HG02798 (cell line): ENCODE measurements at regions not wholly inside any gene's neighbourhood (a gene's known extent, or its start where the extent isn't known, plus 50 kb on each side); places are given as distances from the start of the nearest gene placed in this dataset.

Source experiments
- ATAC-seq: cut with Tn5 transposase; IDR thresholded peaks from one replicate; pipeline ENCODE4 v1.9.1; 2021; ENCODE audit warnings: mild to moderate bottlenecking; ENCODE audit not compliant: unreplicated experiment, poor library complexity

GRCh38 chr12:125687820-125688219 lies 622.6 kb downstream of the AACS start:
- ATAC-seq, result no peak

GRCh38 chr12:125688223-125688622 lies 623.0 kb downstream of the AACS start:
- ATAC-seq, result no peak

- no peak for ATAC-seq
These were observed 623.6 kb downstream of the AACS start for GRCh38 chr12:125688881-125689280.

DNA sequence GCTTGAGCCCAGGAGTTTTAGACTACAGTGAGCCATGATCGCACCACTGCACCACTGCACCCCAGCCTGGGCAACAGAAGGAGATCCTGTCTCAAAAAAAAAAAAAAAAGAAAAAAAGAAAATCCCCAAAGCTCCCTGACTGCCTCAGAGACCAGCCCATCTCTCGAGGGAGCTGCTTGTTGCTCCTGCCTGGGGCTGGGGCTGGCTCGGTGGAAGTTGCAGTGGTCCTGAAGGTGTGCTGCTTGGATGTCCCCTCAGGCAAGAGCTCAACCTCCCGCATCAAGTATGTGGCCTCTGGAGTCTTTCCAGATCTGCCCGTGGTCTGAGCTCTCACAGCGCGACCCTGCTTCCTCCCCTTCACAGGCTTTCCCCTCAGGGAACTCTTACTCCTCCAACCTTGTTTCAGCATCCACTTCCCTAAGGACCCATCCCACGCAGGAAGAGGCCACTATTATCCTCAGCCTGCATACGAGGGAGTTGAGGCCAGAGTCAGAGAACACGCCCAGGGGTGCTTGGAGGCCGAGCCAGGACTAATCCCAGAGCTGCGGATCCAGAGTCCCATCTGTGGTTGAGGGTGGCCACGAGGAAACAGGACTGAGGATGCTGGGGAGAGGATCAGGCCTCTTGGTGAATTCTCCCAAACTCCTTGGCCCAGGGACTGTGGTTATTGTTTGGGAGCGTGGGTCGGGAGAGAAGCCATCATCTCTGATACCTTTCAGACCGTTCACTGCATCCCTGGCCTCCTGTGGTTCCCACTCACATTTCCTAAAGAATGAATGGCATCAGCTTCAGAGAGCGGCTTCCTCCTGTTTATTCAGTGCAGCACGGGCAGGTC lies 624.6 kb downstream of the AACS start:
- ATAC-seq, result no peak

DNA sequence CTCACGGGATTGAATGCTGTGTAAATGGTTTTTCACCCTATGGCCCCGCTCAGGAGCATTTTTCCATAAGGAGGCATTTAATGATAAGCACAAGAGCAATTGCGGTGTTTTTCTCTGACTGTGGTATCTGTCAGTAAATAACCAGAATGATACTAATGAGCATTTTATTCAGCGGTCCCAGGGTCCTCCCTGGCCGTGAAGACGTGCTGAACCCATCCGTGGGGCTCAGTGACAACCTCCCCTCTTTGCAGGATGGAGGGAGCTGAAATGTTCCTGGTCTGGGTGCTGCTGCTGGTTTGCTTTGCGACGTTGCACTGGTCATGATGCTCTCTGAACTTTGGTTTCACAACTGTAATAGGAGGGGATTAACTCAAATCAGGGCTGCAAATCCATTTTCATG lies 625.6 kb downstream of the AACS start:
- ATAC-seq, result no peak

DNA sequence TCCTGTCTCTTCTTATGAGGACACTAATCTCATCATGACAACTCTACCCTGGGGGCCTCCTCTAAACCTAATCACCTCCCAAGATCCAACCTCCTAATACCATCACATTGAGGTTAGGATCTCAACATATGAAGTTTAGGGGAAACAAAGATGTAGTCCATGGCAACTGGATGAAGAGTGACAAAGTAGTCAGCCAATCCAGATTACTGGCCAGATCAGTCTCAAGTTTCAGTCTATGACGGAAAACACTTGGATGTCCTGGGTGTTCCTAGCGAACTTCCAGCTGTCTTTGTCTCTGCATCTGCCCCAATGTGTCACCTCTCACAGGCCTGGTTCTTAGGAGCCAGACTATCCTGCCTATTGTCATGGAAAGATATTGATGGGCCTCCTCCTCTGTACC lies 630.8 kb downstream of the AACS start:
- ATAC-seq, result no peak

- ATAC-seq, result no peak
These were observed 639.6 kb downstream of the AACS start for GRCh38 chr12:125704803-125705202.

- ATAC-seq, result no peak
These were observed 655.7 kb downstream of the AACS start for GRCh38 chr12:125720961-125721360.

- no peak for ATAC-seq
These were observed 668.9 kb downstream of the AACS start for GRCh38 chr12:125734137-125734536.

- no peak for ATAC-seq
These were observed 673.0 kb downstream of the AACS start for GRCh38 chr12:125738211-125738610.

GRCh38 chr12:125742413-125742812 lies 677.2 kb downstream of the AACS start:
- ATAC-seq, result no peak

GRCh38 chr12:125744201-125744600 lies 679.0 kb downstream of the AACS start:
- no peak for ATAC-seq

DNA sequence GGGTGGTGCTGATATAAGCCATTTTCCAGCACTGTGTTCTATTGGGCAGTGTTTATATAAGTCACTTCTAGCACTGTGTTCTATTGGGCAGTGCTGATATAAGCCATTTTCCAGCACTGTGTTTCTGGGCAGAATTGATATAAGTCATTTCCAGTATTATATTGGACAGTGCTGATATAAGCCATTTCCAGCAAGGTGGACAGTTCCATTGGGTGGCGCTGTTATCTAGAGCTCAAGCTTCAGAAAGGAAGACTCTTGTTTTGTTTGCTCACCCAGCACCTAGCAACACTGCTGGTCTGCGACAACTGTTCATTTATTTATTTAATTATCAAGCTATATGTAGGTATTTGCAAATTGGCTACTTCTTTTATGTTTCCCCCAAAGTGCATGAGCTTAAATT lies 690.3 kb downstream of the AACS start:
- ATAC-seq, result no peak

DNA sequence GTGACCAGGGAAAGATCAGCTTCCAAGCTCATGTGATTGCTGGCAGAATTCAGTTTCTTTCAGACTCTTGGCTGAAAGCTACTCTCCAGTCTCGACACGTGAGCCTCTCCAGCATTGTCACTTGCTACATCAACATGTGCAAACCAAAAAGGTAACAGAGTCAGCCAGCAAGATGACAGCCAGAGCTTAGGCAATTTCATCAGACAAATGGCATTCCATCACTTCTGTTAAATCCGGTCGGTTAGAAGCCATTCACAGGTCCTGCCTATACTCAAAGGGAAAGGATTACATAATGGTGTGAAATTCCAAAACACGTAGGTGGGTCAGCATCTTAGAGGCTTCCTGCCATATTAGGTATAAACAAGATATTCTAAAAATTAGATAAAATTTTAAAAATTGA lies 700.9 kb downstream of the AACS start:
- no peak for ATAC-seq

- ATAC-seq, result no peak
These were observed 707.2 kb downstream of the AACS start for GRCh38 chr12:125772403-125772802.

DNA sequence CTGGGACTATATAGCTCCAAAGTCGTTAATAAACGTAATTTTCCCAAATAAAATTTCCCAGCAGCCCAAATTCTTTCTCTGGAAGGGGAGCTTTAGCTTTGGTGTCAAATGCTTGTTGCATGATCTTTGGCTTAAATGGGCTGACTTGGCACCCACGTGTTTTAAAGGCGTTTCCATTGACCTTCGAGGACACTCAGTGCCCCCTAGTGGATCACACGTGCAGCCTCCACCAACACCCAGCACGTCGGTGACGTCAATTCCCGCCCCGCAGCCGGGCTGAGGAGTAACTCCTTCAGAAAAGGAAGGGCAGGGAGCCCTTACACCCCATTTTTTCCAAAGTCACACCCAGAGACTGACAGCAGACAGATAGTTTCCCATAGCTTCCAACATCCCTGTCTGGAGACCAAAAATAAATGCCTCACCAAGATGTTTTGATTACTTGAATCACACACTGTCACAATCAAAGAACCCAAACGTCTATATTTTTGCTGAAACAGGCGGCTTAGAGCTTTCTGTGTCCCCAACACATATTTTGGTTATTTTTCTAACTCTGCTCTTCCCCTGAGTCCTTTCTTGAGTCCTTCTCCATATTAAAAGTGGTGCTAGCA lies 707.9 kb downstream of the AACS start:
- ATAC-seq, result peak; percentile 85

DNA sequence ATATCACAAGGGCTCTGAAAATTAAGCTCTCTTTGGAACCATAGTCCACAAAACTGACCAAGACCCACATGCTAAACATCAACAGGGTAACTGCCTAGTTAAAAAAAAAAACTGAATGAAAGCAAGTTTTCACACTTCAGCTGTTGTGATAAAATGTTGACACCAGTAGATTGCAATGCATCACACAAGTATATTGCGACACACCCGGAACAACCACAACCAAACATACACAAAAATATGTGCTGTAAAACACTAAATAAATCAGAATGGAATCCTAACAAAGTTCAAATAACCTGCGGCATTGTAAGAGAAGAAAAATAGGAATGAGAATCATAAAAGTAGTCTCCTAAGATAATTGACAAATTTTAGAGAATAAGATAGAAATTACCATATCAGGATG lies 710.3 kb downstream of the AACS start:
- no peak for ATAC-seq

DNA sequence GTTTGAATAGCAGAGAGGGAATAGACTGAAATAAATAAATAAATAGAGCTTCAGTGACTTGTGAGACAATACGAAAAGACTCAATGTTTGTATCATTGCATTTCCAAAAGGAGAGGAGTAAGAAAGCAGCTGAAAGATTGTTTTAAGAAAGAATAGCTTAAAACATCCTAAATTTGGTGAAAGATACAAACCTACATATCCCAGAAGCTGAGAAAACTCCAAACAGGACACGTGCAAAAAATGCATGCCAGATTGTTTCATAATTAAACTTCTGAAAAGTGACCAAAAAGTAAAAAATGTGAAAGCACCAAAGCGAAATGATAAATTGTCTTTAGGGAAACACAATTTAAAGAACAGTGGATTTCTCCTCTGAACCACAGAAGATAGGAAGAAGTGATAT lies 711.0 kb downstream of the AACS start:
- ATAC-seq, result no peak

DNA sequence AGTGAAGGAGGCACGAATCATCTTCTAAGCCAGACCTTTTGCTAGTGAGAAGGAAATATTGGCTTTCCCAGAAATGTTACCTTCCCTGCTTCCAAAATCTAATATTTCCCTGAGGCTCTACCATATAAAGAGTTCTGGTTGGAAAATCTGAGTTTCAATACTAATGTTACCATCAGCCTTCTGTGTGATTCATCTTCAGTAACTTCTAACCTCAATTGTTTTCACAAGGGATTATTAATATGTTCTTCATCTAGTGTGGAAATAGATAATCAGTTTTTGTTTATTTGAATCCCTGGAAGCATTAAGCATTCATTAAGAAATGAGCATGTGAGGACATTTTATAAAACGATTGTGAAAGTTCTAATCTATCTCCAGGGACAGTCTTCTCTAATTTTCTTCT lies 720.9 kb downstream of the AACS start:
- no peak for ATAC-seq

DNA sequence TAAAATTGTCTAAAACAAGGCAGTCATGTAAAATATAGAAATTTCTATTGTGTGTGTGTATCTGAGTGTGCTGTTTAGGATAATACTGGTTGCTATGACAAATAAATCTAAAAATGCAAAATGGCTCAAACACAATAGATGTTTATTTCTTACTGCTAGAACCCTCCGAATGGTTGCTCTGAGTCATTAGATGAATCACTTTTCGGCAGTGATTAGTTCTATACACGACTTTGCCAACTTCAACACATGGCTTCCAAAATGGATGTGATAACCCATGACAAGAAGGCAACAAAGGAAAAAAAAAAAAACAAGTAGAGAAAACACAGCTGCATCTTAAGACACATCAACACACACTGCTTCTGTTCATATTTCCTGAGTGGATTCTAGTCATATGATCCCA lies 729.2 kb downstream of the AACS start:
- ATAC-seq, result no peak

DNA sequence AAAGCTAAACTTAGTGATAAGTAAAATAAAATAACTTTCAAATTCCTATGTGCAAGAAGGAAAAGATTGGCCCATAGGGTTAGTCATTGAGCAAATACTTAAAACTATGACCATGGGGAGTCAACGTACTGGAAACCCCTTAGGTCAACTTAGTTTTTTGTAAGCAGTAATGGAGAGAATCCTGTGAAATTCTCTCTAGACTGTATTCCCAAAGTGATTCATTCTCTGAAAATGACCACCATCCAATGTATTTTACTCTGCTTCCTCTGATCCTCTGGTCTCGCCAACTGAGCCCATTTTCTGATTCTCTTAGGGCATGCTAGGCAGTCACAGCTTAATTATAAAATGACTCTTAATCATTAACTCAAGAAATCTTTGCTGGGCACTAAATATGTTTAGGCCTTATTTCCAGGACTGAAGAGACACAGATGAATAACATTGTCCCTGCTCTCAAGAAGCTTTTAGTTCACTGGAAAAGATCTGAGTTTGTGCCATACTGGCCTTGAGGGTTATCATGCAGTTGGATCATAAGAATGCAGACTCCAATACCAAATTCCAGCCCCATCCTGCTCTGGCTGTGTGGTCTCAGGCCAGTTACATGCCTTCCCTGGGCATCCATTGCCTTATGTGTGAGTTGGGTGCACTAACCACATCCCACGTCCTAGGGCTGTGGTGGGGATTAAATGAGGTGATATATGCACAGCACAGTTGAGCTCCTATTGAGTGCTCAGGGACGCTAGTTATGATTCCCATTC lies 732.4 kb downstream of the AACS start:
- no peak for ATAC-seq
